Mucosa of descending colon (tissue), 3 donors: ENCODE measurements at regions not wholly inside any gene's neighbourhood (a gene's known extent, or its start where the extent isn't known, plus 50 kb on each side); places are given as distances from the start of the nearest gene placed in this dataset.

Experiments
- ATAC-seq: fragments of 200-7000 bp; cut with Tn5 transposase; one replicate; pipeline ENCODE4 v1.9.1; 2020; ENCODE audit warnings: mild to moderate bottlenecking, moderate library complexity
- DNase-seq, 3 donors: peaks; one replicate each; pipeline ENCODE4 v3.0.0-alpha.2; 2020
- H3K36me3 ChIP-seq: fragments of 200-600 bp; one replicate; pipeline ENCODE4 v1.8.0; 2021; ENCODE audit warnings: low read depth, mild to moderate bottlenecking
- H3K4me1 ChIP-seq: fragments of 200-600 bp; one replicate; pipeline ENCODE4 v1.8.0; 2021; ENCODE audit warnings: low read depth, mild to moderate bottlenecking
- H3K4me3 ChIP-seq: fragments of 200-600 bp; one replicate; pipeline ENCODE4 v1.8.0; 2021; ENCODE audit warnings: mild to moderate bottlenecking
- H3K9me3 ChIP-seq: fragments of 200-600 bp; one replicate; pipeline ENCODE4 v1.8.0; 2021; ENCODE audit warnings: mild to moderate bottlenecking
- CTCF ChIP-seq: fragments of 200-600 bp; IDR thresholded peaks from one replicate; pipeline ENCODE4 v1.8.0; 2022; ENCODE audit warnings: antibody characterized with exemption, mild to moderate bottlenecking
- intact Hi-C, 2 donors: fragments of 100-400 bp; cut with DNase I in 1 of 2; cut with micrococcal nuclease in 1 of 2; formaldehyde crosslinking; loops; one replicate each; pipeline versions ENCODE4 v1.11.0 to v1.11.1; 2022; cut with DNase I, micrococcal nuclease
- donor health status: DM: no; HTN: no; CAD: no; lungs with moderate emphysema.
- donor health status: DM: no; HTN: no; CAD: no.
- donor health status: DM: no; HTN: yes; CAD: no.

- Histone ChIP-seq H3K36me3 (no peaks in the 10 kb centered on the region), H3K9me3 (no peaks in the 10 kb centered on the region), H3K4me3 (no peak overlapping the region), H3K4me1 (no peaks in the 10 kb centered on the region)
- no peak for ATAC-seq
- DNase-seq, result no peak
- TF ChIP-seq CTCF, result no peak
- intact Hi-C loops, result no loop called here
Observed at GRCh38 chr5:162288647-162289296, 221.2 kb downstream of the GABRG2 start.

GRCh38 chr5:162289489-162289888, 221.9 kb downstream of the GABRG2 start:
- Histone ChIP-seq H3K4me1 (no peaks in the 10 kb centered on the region), H3K4me3 (no peak overlapping the region), H3K9me3 (no peaks in the 10 kb centered on the region), H3K36me3 (no peaks in the 10 kb centered on the region)
- TF ChIP-seq CTCF, result no peak
- intact Hi-C loops, result no loop called here
- DNase-seq (no peak), ATAC-seq (no peak)

GRCh38 chr5:162299793-162300192, 232.2 kb downstream of the GABRG2 start:
- no peaks in the 10 kb centered on the region for H3K9me3 ChIP-seq
- ATAC-seq, result no peak
- H3K4me1 ChIP-seq, result no peaks in the 10 kb centered on the region
- intact Hi-C loops, result no loop called here
- no peak overlapping the region for H3K4me3 ChIP-seq
- DNase-seq, result no peak
- TF ChIP-seq CTCF, result no peak
- no peaks in the 10 kb centered on the region for H3K36me3 ChIP-seq

- H3K9me3 ChIP-seq, result no peaks in the 10 kb centered on the region
- no peaks in the 10 kb centered on the region for H3K4me1 ChIP-seq
- H3K4me3 ChIP-seq, result no peak overlapping the region
- ATAC-seq (no peak), DNase-seq (no peak)
- intact Hi-C loops, result no loop called here
- H3K36me3 ChIP-seq, result no peaks in the 10 kb centered on the region
- no peak for TF ChIP-seq CTCF
Observed at GRCh38 chr5:162301356-162301755, 233.8 kb downstream of the GABRG2 start.

- TF ChIP-seq CTCF, result no peak
- peak; percentile 72 for ATAC-seq
- H3K36me3 ChIP-seq, result no peaks in the 10 kb centered on the region
- intact Hi-C loops, result no loop called here
- H3K4me3 ChIP-seq, result no peak overlapping the region
- no peaks in the 10 kb centered on the region for H3K4me1 ChIP-seq
- peak in 2 of 3 donors; percentile 16 to 78 for DNase-seq
- H3K9me3 ChIP-seq, result no peaks in the 10 kb centered on the region
Observed at GRCh38 chr5:162323466-162323865, 255.9 kb downstream of the GABRG2 start.

- Histone ChIP-seq H3K4me3 (no peak overlapping the region), H3K4me1 (no peaks in the 10 kb centered on the region), H3K9me3 (no peaks in the 10 kb centered on the region), H3K36me3 (no peaks in the 10 kb centered on the region)
- no peak for ATAC-seq
- intact Hi-C loops, result no loop called here
- DNase-seq, result no peak
- TF ChIP-seq CTCF, result no peak
Observed at GRCh38 chr5:162324328-162324727, 256.8 kb downstream of the GABRG2 start.
